HT-29 (cell line): ENCODE measurements at regions not wholly inside any gene's neighbourhood (a gene's known extent, or its start where the extent isn't known, plus 50 kb on each side); places are given as distances from the start of the nearest gene placed in this dataset.
"Not testable (repeated sequence)": the region's sequence is repeated elsewhere in the genome, so short reads cannot be mapped to it uniquely, and the experiment has no call there.

Source experiments
- DNase-seq: peaks from one replicate; pipeline ENCODE4 v3.0.0-alpha.2; 2015; ENCODE audit warnings: low spot score

GRCh38 chr4:128688846-128689437 is 120.6 kb upstream of the JADE1 start:
- DNase-seq, result no peak

DNA sequence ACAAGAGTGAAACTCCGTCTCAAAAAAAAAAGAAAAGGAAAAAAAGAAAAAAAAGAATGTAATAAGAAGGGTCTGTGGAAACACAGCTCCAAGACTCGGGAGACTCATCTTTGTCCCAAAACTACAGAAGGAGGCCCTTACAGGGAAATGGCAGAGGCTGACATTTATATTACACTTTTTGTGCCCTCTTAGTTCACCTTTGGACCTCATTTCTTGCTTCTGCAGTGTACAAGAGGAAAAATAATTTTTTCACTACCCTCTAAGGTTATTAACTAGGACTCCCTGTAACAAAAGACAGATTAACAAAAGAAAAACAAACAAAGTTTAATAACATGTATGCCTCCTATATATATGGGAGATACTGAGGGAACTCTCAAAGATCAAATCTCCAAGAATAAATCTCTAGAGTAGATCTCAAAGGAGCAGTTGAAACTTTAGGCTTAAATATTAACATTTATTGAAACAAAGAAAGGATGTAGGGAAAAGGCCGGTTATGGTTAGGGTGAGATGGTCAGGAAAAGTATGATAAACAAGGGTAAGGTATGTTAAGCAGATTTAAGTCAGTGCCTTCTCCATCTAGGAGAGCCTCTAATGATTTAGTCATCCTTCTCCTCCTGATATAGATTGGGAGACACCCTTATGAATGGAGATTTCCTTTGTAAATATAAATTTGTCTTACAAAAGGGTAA is 121.3 kb upstream of the JADE1 start:
- peak; percentile 40 for DNase-seq

- DNase-seq, result no peak
These were observed 122.7 kb upstream of the JADE1 start for GRCh38 chr4:128686810-128687209.

GRCh38 chr4:128686032-128686465 is 123.5 kb upstream of the JADE1 start:
- DNase-seq, result no peak

DNA sequence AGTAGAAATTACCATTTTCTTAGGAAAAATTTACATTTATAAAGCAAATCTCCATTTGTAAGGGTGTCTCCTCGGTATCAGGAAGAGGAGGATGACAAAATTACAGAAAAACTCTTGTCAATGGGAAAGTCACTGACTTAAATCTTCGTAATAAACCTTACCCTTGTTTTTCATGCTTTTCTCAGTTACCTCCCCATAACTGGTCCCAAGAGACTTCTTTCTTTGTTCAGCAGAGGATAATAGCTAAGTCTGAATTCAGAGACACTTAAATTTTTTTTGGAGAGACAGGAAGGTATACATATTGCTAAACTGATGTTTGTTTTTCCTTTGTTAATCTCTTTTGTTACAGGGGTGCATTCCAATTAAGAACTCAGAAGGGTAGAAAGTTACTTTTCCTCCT is 125.5 kb upstream of the JADE1 start:
- no peak for DNase-seq

- DNase-seq, result no peak
These were observed 126.4 kb upstream of the JADE1 start for GRCh38 chr4:128682942-128683666.

DNA sequence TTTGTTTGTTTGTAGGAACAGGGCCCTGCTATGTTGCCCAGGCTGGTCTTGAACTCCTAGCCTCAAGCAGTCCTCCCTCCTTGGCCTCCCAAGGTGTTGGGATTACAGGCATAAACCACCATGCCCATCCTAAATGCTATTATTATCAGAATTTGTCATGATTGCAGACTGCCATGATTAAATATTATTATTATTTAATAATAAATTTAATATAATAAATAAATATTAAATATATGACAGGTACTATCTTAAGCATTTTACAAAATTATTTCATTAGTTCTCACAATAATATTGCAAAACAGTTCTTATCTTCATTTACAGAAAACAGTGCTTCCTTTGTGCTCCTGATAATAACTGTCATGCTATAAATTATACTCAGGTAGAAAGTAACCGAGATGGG is 133.4 kb upstream of the JADE1 start:
- no peak for DNase-seq

- no peak for DNase-seq
These were observed 134.4 kb upstream of the JADE1 start for GRCh38 chr4:128675083-128675482.

DNA sequence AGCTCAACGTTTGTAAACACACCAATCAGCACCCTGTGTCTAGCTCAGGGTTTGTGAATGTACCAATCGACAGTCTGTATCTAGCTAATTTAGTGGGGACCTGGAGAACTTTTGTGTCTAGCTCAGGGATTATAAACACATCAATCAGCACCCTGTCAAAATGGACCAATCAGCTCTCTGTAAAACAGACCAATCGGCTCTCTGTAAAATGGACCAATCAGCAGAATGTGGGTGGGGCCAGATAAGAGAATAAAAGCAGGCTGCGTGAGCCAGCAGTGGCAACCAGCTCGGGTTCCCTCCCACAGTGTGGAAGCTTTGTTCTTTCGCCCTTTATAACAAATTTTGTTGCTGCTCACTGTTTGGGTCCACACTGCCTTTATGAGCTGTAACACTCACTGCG is 136.3 kb upstream of the JADE1 start:
- not testable (repeated sequence) for DNase-seq

- DNase-seq, result not testable (repeated sequence)
These were observed 136.9 kb upstream of the JADE1 start for GRCh38 chr4:128672596-128672995.

DNA sequence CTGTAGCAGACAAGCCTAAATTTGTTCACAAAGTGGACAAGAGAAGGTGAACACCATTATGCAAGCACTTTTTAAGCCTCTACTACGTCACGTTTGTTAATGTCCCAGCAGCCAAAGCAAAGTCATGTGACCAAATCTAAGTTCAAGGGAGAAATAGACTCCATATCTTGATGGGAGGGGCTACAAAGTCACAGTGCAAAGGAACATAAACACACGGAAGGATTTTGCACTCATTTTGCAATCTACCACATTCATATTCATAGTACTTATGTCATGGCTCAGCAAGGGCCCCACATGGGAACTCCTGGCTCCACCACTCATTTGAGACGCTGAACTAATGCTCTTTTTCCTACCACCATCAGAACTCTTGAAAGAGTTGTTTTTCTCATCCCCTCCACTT is 139.0 kb upstream of the JADE1 start:
- DNase-seq, result no peak

- DNase-seq, result no peak
These were observed 140.9 kb upstream of the JADE1 start for GRCh38 chr4:128668566-128668965.

- no peak for DNase-seq
These were observed 144.0 kb upstream of the JADE1 start for GRCh38 chr4:128665514-128665913.

GRCh38 chr4:128663325-128663724 is 146.2 kb upstream of the JADE1 start:
- DNase-seq, result peak; percentile 66

GRCh38 chr4:128661479-128661878 is 148.0 kb upstream of the JADE1 start:
- no peak for DNase-seq

- DNase-seq, result no peak
These were observed 148.9 kb upstream of the JADE1 start for GRCh38 chr4:128660361-128661215.

DNA sequence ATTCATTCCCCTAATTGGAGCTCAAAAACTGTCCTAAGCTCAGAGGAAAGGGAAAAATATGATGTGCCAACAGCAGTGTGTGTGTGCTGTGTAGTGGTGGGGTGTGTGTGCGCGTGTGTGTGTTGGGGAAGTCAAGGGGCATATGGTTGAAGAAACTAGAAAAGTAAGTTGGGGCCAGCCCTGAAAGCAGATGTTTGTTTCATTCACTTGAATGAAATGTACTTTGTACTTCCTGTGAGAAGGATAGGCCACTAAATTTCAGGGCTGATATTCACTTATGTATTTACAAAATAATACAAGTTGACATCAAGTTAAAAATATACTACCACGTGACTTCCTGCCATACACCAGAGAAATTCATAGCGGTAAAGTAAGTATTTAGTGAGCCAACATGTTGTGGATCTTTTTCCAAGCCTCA is 151.3 kb upstream of the JADE1 start:
- DNase-seq, result no peak

- no peak for DNase-seq
These were observed 151.9 kb upstream of the JADE1 start for GRCh38 chr4:128657638-128658037.

DNA sequence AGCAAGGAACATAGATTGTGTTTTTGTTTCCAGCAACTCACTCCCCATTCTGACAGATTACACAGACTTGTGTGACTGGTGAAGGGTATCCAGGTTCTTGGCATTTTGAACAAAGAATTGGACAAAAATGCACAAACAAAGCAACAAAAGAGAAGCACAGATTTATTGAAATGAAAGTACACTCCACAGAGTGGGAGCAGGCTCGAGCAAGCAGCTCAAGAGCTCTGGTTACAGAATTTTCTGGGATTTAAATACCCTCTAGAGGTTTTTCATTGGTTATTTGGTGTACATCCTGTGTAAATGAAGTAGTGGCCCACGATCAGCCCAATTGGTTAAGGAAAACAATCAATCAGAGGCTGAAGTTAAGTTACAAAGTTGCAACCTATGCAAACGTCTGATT is 155.0 kb upstream of the JADE1 start:
- DNase-seq, result no peak

- no peak for DNase-seq
These were observed 155.7 kb upstream of the JADE1 start for GRCh38 chr4:128653527-128654444.
